Stomach (tissue), 4 donors: ENCODE measurements at regions not wholly inside any gene's neighbourhood (a gene's known extent, or its start where the extent isn't known, plus 50 kb on each side); places are given as distances from the start of the nearest gene placed in this dataset.

Experiments used
- POLR2A ChIP-seq, 4 donors: fragments of 450-650 bp; IDR thresholded peaks; one replicate each; pipeline ENCODE4 v1.6.1; 2016; ENCODE audit warnings: antibody characterized with exemption in 4 of 4, control low read depth in 2 of 4, mild to moderate bottlenecking in 1 of 4, moderate library complexity in 1 of 4
- POLR2AphosphoS5 ChIP-seq, 3 donors: sonication (generic); formaldehyde crosslinking; IDR thresholded peaks; one replicate each; pipeline ENCODE4 v1.6.1; 2016; ENCODE audit warnings: antibody characterized with exemption in 3 of 3
- TF ChIP-seq, protein P1 (sequence below), 7 experiments: fragments of 450-650 bp in 4 of 7; fragments of 200-600 bp in 3 of 7; sonication (generic) in 3 of 7; IDR thresholded peaks; one replicate each; pipeline ENCODE4 v1.5.1; 2016 to 2019; ENCODE audit warnings: antibody characterized with exemption in 7 of 7, control low read depth in 2 of 7, mild to moderate bottlenecking in 1 of 7

DNA sequence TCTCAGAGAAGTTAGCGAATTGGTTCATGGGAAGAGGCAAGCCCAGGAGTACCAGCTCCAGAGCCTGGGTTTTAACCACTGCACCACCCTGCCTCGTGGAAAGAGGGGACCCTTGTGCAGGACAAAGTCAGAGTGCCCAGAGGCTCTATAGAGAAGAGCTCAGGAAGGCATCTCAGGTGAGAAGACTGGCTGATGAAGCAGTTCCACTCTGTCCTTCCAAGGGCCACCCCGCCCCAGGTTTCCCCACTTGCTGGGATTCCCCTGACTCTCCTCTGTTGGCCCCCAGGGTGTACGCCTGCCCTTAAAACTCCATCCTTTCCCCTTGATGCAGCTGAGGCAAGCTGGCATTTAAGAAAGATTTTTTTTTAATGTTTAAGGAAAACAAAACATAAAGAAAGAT lies 265.8 kb downstream of the BUD13 start:
- TF ChIP-seq, protein P1, sequence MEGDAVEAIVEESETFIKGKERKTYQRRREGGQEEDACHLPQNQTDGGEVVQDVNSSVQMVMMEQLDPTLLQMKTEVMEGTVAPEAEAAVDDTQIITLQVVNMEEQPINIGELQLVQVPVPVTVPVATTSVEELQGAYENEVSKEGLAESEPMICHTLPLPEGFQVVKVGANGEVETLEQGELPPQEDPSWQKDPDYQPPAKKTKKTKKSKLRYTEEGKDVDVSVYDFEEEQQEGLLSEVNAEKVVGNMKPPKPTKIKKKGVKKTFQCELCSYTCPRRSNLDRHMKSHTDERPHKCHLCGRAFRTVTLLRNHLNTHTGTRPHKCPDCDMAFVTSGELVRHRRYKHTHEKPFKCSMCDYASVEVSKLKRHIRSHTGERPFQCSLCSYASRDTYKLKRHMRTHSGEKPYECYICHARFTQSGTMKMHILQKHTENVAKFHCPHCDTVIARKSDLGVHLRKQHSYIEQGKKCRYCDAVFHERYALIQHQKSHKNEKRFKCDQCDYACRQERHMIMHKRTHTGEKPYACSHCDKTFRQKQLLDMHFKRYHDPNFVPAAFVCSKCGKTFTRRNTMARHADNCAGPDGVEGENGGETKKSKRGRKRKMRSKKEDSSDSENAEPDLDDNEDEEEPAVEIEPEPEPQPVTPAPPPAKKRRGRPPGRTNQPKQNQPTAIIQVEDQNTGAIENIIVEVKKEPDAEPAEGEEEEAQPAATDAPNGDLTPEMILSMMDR (IDR thresholded peaks at IDR 0.05): no peak
- TF ChIP-seq POLR2A (IDR thresholded peaks at IDR 0.05) (no peak), POLR2AphosphoS5 (IDR thresholded peaks at IDR 0.05) (no peak)
